NB4 (cell line): ENCODE measurements at regions not wholly inside any gene's neighbourhood (a gene's known extent, or its start where the extent isn't known, plus 50 kb on each side); places are given as distances from the start of the nearest gene placed in this dataset.

ENCODE experiments used
- DNase-seq: peaks from one replicate; pipeline ENCODE4 v3.0.0; 2010; ENCODE audit warnings: low read depth
- H3K4me3 ChIP-seq: one replicate; pipeline ENCODE4 v1.5.1; 2011; ENCODE audit warnings: mild to moderate bottlenecking, low read depth, low read length, moderate library complexity
- CTCF ChIP-seq: IDR thresholded peaks from one replicate; pipeline ENCODE4 v1.5.1; 2012; ENCODE audit warnings: low read depth, low read length
- MAX ChIP-seq: IDR thresholded peaks from 2 replicates; pipeline ENCODE4 v1.6.1; 2011; ENCODE audit warnings: low read depth, low read length
- MYC ChIP-seq: IDR thresholded peaks from 2 replicates; pipeline ENCODE4 v1.6.1; 2011; ENCODE audit warnings: low read depth, low read length
- POLR2A ChIP-seq: IDR thresholded peaks from 2 replicates; pipeline ENCODE4 v1.6.1; 2011; ENCODE audit warnings: mild to moderate bottlenecking; ENCODE audit not compliant: insufficient read length; ENCODE audit errors: extremely low read depth

GRCh38 chr15:62606376-62607113 lies 436.0 kb upstream of the TPM1 start:
- no peak for DNase-seq

GRCh38 chr15:62607114-62607462 lies 435.5 kb upstream of the TPM1 start:
- no peak for DNase-seq
- H3K4me3 ChIP-seq = no peak overlapping the region
- no peak for TF ChIP-seq CTCF
- TF ChIP-seq MAX = no peak
- TF ChIP-seq POLR2A = no peak
- TF ChIP-seq MYC = no peak

More at GRCh38 chr15:62606376-62607113, 436.0 kb upstream of the TPM1 start:
- H3K4me3 ChIP-seq = no peak overlapping the region
- no peak for TF ChIP-seq POLR2A
- TF ChIP-seq CTCF = no peak
- no peak for TF ChIP-seq MAX
- no peak for TF ChIP-seq MYC

- no peak overlapping the region for H3K4me3 ChIP-seq
- DNase-seq = no peak
- no peak for TF ChIP-seq POLR2A
- TF ChIP-seq MYC = no peak
- TF ChIP-seq MAX = no peak
- TF ChIP-seq CTCF = no peak
These were observed 434.9 kb upstream of the TPM1 start for GRCh38 chr15:62607643-62608042.

GRCh38 chr15:62608369-62608768 lies 434.2 kb upstream of the TPM1 start:
- TF ChIP-seq MYC = no peak
- TF ChIP-seq CTCF = no peak
- TF ChIP-seq POLR2A = no peak
- TF ChIP-seq MAX = no peak
- no peak for DNase-seq

GRCh38 chr15:62610265-62610869 lies 432.2 kb upstream of the TPM1 start:
- DNase-seq = no peak
- TF ChIP-seq POLR2A (no peak), MAX (no peak), CTCF (no peak), MYC (no peak)

More at GRCh38 chr15:62608369-62608768, 434.2 kb upstream of the TPM1 start:
- H3K4me3 ChIP-seq = no peak overlapping the region

More at GRCh38 chr15:62610265-62610869, 432.2 kb upstream of the TPM1 start:
- H3K4me3 ChIP-seq = no peak overlapping the region
